Femur (tissue), 1 donor: ENCODE measurements at regions not wholly inside any gene's neighbourhood (a gene's known extent, or its start where the extent isn't known, plus 50 kb on each side); places are given as distances from the start of the nearest gene placed in this dataset.

Source experiments
- DNase-seq: peaks from one replicate; pipeline ENCODE4 v3.0.0-alpha.2; 2017

GRCh38 chr2:102968375-102968774, 206.5 kb downstream of the TMEM182 start:
- DNase-seq = no peak

GRCh38 chr2:102971701-102972100, 209.9 kb downstream of the TMEM182 start:
- DNase-seq = no peak

- peak; percentile 54 for DNase-seq
These were observed 214.5 kb downstream of the TMEM182 start for GRCh38 chr2:102975996-102976975.

GRCh38 chr2:102977426-102978090, 215.7 kb downstream of the TMEM182 start:
- no peak for DNase-seq

GRCh38 chr2:102978091-102978490, 216.3 kb downstream of the TMEM182 start:
- no peak for DNase-seq

- no peak for DNase-seq
These were observed 217.6 kb downstream of the TMEM182 start for GRCh38 chr2:102979429-102979828.

- DNase-seq = no peak
These were observed 222.0 kb downstream of the TMEM182 start for GRCh38 chr2:102983786-102984185.

- DNase-seq = no peak
These were observed 225.1 kb downstream of the TMEM182 start for GRCh38 chr2:102986826-102987490.

- no peak for DNase-seq
These were observed 230.8 kb downstream of the TMEM182 start for GRCh38 chr2:102992607-102993006.

- DNase-seq = no peak
These were observed 238.1 kb downstream of the TMEM182 start for GRCh38 chr2:102999958-103000357.

GRCh38 chr2:103002954-103003353, 241.1 kb downstream of the TMEM182 start:
- DNase-seq = no peak

- no peak for DNase-seq
These were observed 242.0 kb downstream of the TMEM182 start for GRCh38 chr2:103003750-103004260.

- DNase-seq = no peak
These were observed 242.7 kb downstream of the TMEM182 start for GRCh38 chr2:103004426-103004942.

GRCh38 chr2:103005393-103005792, 243.6 kb downstream of the TMEM182 start:
- no peak for DNase-seq

GRCh38 chr2:103007086-103007485, 245.3 kb downstream of the TMEM182 start:
- no peak for DNase-seq

- no peak for DNase-seq
These were observed 246.8 kb downstream of the TMEM182 start for GRCh38 chr2:103008586-103008985.

- no peak for DNase-seq
These were observed 248.0 kb downstream of the TMEM182 start for GRCh38 chr2:103009871-103010270.

GRCh38 chr2:103010306-103010705, 248.5 kb downstream of the TMEM182 start:
- no peak for DNase-seq

- DNase-seq = no peak
These were observed 248.9 kb downstream of the TMEM182 start for GRCh38 chr2:103010751-103011150.

- DNase-seq = no peak
These were observed 250.8 kb downstream of the TMEM182 start for GRCh38 chr2:103012590-103012989.

- DNase-seq = no peak
These were observed 263.2 kb downstream of the TMEM182 start for GRCh38 chr2:103025056-103025455.

- no peak for DNase-seq
These were observed 266.4 kb downstream of the TMEM182 start for GRCh38 chr2:103028181-103028580.
